Astrocyte (in vitro differentiated cells and primary cell): ENCODE measurements at regions not wholly inside any gene's neighbourhood (a gene's known extent, or its start where the extent isn't known, plus 50 kb on each side); places are given as distances from the start of the nearest gene placed in this dataset.
A peak's percentile ranks its signal among the peaks of the same experiment; 100 is the strongest.

ENCODE experiments used
- DNase-seq: peaks from one replicate; pipeline ENCODE4 v3.0.0-alpha.2; 2010; ENCODE audit warnings: low read depth
- FAIRE-seq: peaks from 2 replicates; lab custom pipeline; 2011; peaks lifted over from hg19 to GRCh38; lab: Jason Lieb, UNC
- H2AFZ ChIP-seq: 2 replicates; pipeline ENCODE4 v1.6.0; 2012; ENCODE audit warnings: low read depth, low read length, inconsistent platforms
- H3K27ac ChIP-seq: 2 replicates; pipeline ENCODE4 v1.5.1; 2011; ENCODE audit warnings: low read depth, low read length, inconsistent platforms
- H3K27me3 ChIP-seq: 2 replicates; pipeline ENCODE4 v1.6.0; 2011; ENCODE audit warnings: low read length, inconsistent platforms; ENCODE audit not compliant: insufficient read depth
- H3K36me3 ChIP-seq: 2 replicates; pipeline ENCODE4 v1.5.1; 2011; ENCODE audit warnings: low read length, inconsistent platforms; ENCODE audit not compliant: insufficient read depth
- H3K4me1 ChIP-seq: 2 replicates; pipeline ENCODE4 v1.5.1; 2011; ENCODE audit warnings: low read length, inconsistent platforms; ENCODE audit not compliant: insufficient read depth
- H3K4me2 ChIP-seq: 2 replicates; pipeline ENCODE4 v1.6.0; 2012; ENCODE audit warnings: low read length, inconsistent platforms
- H3K4me3 ChIP-seq: 2 replicates; pipeline ENCODE4 v1.5.1; 2011; ENCODE audit warnings: low read depth, mild to moderate bottlenecking, low read length, inconsistent platforms; ENCODE audit not compliant: insufficient read depth
- H3K79me2 ChIP-seq: 2 replicates; pipeline ENCODE4 v1.6.0; 2012; ENCODE audit warnings: mild to moderate bottlenecking, low read length, inconsistent platforms; ENCODE audit not compliant: insufficient read depth
- H3K9ac ChIP-seq: 2 replicates; pipeline ENCODE4 v1.6.0; 2012; ENCODE audit warnings: mild to moderate bottlenecking, low read length, inconsistent platforms
- H3K9me3 ChIP-seq: 2 replicates; pipeline ENCODE4 v1.5.1; 2012; ENCODE audit warnings: low read depth, mild to moderate bottlenecking, low read length, inconsistent platforms; ENCODE audit not compliant: insufficient read depth
- H4K20me1 ChIP-seq: 2 replicates; pipeline ENCODE4 v1.6.0; 2012; ENCODE audit warnings: low read length, inconsistent platforms; ENCODE audit not compliant: insufficient read depth
- H3K27ac Mint-ChIP-seq: one replicate; pipeline ENCODE4 v1.8.0; 2021; ENCODE audit warnings: mild to moderate bottlenecking, mixed read lengths; ENCODE audit not compliant: unreplicated experiment
- H3K27me3 Mint-ChIP-seq: one replicate; pipeline ENCODE4 v1.8.0; 2021; ENCODE audit warnings: low read depth, mixed read lengths; ENCODE audit not compliant: unreplicated experiment
- H3K36me3 Mint-ChIP-seq: one replicate; pipeline ENCODE4 v1.8.0; 2021; ENCODE audit warnings: low read depth, mixed read lengths; ENCODE audit not compliant: unreplicated experiment
- H3K4me1 Mint-ChIP-seq: one replicate; pipeline ENCODE4 v1.8.0; 2021; ENCODE audit warnings: low read depth, mixed read lengths; ENCODE audit not compliant: unreplicated experiment
- H3K4me3 Mint-ChIP-seq: one replicate; pipeline ENCODE4 v1.8.0; 2021; ENCODE audit warnings: mild to moderate bottlenecking, moderate library complexity, mixed read lengths; ENCODE audit not compliant: unreplicated experiment
- H3K9me3 Mint-ChIP-seq: one replicate; pipeline ENCODE4 v1.8.0; 2021; ENCODE audit warnings: mild to moderate bottlenecking, mixed read lengths; ENCODE audit not compliant: unreplicated experiment
- CTCF ChIP-seq: IDR thresholded peaks from 2 replicates; pipeline ENCODE4 v1.5.1; 2011; ENCODE audit warnings: low read depth, mild to moderate bottlenecking, inconsistent platforms, low read length, moderate library complexity; ENCODE audit not compliant: insufficient read depth
- EZH2 ChIP-seq: IDR thresholded peaks from 2 replicates; pipeline ENCODE4 v1.6.1; 2012; ENCODE audit warnings: mild to moderate bottlenecking, low read length, inconsistent platforms; ENCODE audit not compliant: insufficient read depth

GRCh38 chr14:95014036-95014435 is 143.3 kb downstream of the DICER1 start:
- TF ChIP-seq EZH2 (no peak), CTCF (no peak)

GRCh38 chr14:95011445-95012006 is 145.8 kb downstream of the DICER1 start:
- Histone ChIP-seq H3K27me3 (peaks cover 11% of the 10 kb centered on the region), H3K27ac (no peak overlapping the region), H3K9me3 (peaks cover 2% of the 10 kb centered on the region), H3K36me3 (no peaks in the 10 kb centered on the region), H2AFZ (peak overlapping the region; percentile 26), H3K4me1 (no peaks in the 10 kb centered on the region), H4K20me1 (no peaks in the 10 kb centered on the region), H3K4me2 (peak overlapping the region; percentile 30), H3K9ac (no peak overlapping the region), H3K79me2 (no peaks in the 10 kb centered on the region), H3K4me3 (no peak overlapping the region)
- no peak for DNase-seq
- Mint-ChIP-seq H3K4me3 (no peak overlapping the region), H3K27me3 (peaks cover 6% of the 10 kb centered on the region), H3K9me3 (peaks cover 8% of the 10 kb centered on the region), H3K4me1 (peaks cover 11% of the 10 kb centered on the region), H3K36me3 (no peaks in the 10 kb centered on the region), H3K27ac (no peak overlapping the region)
- TF ChIP-seq CTCF: no peak
- no peak for TF ChIP-seq EZH2
- FAIRE-seq: no peak

More at GRCh38 chr14:95014036-95014435, 143.3 kb downstream of the DICER1 start:
- Histone ChIP-seq H3K4me3 (no peak overlapping the region), H3K27me3 (peaks cover 8% of the 10 kb centered on the region), H3K9ac (no peak overlapping the region), H3K27ac (no peak overlapping the region), H3K79me2 (no peaks in the 10 kb centered on the region), H4K20me1 (no peaks in the 10 kb centered on the region), H3K4me1 (no peaks in the 10 kb centered on the region), H3K9me3 (peaks cover 2% of the 10 kb centered on the region), H3K36me3 (no peaks in the 10 kb centered on the region), H2AFZ (no peak overlapping the region), H3K4me2 (no peak overlapping the region)
- Mint-ChIP-seq H3K27ac (no peak overlapping the region), H3K36me3 (no peaks in the 10 kb centered on the region), H3K4me3 (no peak overlapping the region), H3K27me3 (no peaks in the 10 kb centered on the region), H3K4me1 (peaks cover 11% of the 10 kb centered on the region), H3K9me3 (peaks cover 8% of the 10 kb centered on the region)
- DNase-seq: no peak
- FAIRE-seq: no peak

DNA sequence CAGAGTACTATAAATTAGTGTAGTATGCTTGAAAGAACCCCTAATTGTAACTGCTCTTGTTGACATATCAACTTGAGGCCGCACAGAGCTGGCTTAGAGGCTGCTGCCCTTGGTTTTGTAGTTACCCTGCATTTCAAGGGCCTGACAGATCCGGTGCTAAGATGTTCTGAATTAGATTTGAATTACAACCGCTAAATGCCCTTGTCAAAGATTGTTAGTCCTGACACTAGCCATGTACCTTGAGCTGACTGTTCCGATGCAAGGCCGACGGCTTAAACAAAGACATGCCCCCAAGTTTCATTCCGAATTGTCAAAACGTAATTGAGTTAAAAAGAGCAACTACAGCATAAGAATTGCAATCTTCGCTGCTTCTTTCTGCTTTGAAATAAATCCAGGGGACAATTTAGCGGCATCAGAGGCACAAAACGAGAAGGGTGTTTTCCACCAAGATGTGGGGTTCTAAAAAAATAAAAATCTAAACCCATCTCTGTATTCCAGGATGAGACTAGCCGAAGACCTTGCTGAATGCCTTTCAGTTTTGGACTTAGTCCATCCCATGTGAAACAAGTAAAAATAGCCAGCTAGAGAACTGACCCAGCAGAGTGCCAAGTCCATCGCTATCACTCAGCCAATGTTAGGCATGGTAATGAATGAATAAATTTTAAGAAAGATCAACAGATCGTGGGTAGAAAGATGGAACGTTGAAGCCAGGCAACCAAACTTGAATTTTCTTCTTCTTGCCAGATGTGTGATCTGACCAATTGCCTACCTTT is 148.7 kb downstream of the DICER1 start:
- peaks cover 2% of the 10 kb centered on the region for H3K9me3 ChIP-seq
- FAIRE-seq (no peak), DNase-seq (no peak)
- no peak overlapping the region for H3K4me3 Mint-ChIP-seq
- H3K4me1 Mint-ChIP-seq: peaks cover 8% of the 10 kb centered on the region
- no peaks in the 10 kb centered on the region for H3K36me3 ChIP-seq
- no peaks in the 10 kb centered on the region for H3K79me2 ChIP-seq
- no peak overlapping the region for H3K4me2 ChIP-seq
- H3K4me1 ChIP-seq: no peaks in the 10 kb centered on the region
- peaks cover 2% of the 10 kb centered on the region for H3K9me3 Mint-ChIP-seq
- no peak overlapping the region for H3K9ac ChIP-seq
- H2AFZ ChIP-seq: no peak overlapping the region
- TF ChIP-seq EZH2 (no peak), CTCF (no peak)
- no peaks in the 10 kb centered on the region for H4K20me1 ChIP-seq
- H3K27ac ChIP-seq: no peak overlapping the region
- no peaks in the 10 kb centered on the region for H3K36me3 Mint-ChIP-seq
- H3K27me3 Mint-ChIP-seq: peaks cover 17% of the 10 kb centered on the region
- H3K4me3 ChIP-seq: no peak overlapping the region
- H3K27ac Mint-ChIP-seq: no peak overlapping the region
- H3K27me3 ChIP-seq: peaks cover 11% of the 10 kb centered on the region
